ENCODE measurements at regions not wholly inside any gene's neighbourhood (a gene's known extent, or its start where the extent isn't known, plus 50 kb on each side); places are given as distances from the start of the nearest gene placed in this dataset.

DNA sequence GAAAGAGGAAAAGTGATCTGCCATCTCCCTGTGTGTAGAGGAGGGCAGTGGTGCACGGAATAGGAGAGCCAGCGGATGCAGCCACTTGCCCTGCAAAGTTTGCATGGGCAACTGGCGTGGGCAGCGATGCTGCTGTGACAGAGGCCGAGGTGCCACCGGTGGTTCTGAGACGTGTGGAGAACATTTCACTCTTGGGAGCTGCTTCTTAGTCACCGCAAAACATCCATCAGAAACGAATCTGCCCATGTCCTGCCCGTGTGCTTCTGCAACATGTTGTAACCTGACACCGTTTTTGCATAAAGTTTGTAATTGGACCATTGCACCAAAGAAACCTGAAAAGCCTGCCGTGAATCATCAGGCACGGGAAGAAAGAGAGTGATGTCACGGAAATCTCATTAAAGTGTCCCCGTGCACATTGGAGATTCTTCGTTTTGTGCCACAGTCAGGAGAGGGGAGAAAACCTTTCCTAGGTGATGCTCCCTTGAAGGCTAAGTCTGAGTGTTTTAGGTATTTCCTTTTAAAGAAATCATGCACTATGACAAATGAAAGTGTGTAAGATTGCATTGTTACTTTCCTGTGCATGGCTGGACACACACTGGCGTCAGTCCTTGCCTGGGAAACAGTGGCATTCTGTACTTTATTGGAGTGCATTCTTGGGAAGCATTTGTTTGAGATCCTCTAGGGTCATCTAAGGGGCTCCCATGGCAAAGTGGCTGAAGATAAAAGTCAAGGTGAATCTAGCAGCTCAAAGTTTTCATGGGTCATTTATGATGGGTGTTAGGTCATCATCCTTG lies 302.6 kb downstream of the KLF6 start (continued):
- TF ChIP-seq CTCF (IDR thresholded peaks at IDR 0.05) (no peak), NFIC (IDR thresholded peaks at IDR 0.05; ENCODE audit: borderline replicate concordance) (no peak), JUND (IDR thresholded peaks at IDR 0.05) (peak; percentile 61), FOXM1 (IDR thresholded peaks at IDR 0.05; ENCODE audit: low read depth) (no peak), GABPA (IDR thresholded peaks at IDR 0.05; ENCODE audit: low read depth) (no peak)
- TF ChIP-seq, protein P1, sequence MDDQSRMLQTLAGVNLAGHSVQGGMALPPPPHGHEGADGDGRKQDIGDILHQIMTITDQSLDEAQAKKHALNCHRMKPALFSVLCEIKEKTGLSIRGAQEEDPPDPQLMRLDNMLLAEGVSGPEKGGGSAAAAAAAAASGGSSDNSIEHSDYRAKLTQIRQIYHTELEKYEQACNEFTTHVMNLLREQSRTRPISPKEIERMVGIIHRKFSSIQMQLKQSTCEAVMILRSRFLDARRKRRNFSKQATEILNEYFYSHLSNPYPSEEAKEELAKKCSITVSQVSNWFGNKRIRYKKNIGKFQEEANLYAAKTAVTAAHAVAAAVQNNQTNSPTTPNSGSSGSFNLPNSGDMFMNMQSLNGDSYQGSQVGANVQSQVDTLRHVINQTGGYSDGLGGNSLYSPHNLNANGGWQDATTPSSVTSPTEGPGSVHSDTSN (IDR thresholded peaks at IDR 0.05) = peak; percentile 53
- TF ChIP-seq, protein P2, sequence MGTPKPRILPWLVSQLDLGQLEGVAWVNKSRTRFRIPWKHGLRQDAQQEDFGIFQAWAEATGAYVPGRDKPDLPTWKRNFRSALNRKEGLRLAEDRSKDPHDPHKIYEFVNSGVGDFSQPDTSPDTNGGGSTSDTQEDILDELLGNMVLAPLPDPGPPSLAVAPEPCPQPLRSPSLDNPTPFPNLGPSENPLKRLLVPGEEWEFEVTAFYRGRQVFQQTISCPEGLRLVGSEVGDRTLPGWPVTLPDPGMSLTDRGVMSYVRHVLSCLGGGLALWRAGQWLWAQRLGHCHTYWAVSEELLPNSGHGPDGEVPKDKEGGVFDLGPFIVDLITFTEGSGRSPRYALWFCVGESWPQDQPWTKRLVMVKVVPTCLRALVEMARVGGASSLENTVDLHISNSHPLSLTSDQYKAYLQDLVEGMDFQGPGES (IDR thresholded peaks at IDR 0.05; ENCODE audit: low read depth, low read length) = no peak

- H3K27me3 ChIP-seq (ENCODE audit: insufficient read depth) = no peaks in the 10 kb centered on the region
- WGBS (ENCODE audit: low lambda C conversion rate) = 97% methylated on average over 8 of the region's 8 CpGs
- H3K9ac ChIP-seq = no peak overlapping the region
- POLR2A ChIA-PET = no interaction called here
- peaks cover 5 to 18% of the 10 kb centered on the region in 2 experiments; a peak in 2 of 4 replicates for H3K4me1 ChIP-seq (ENCODE audit: control insufficient read depth in 1 of 2, insufficient read depth in 2 of 2, low read depth in 1 of 2, low read length in 1 of 2)
- CTCF ChIA-PET = no interaction called here
- H4K20me1 ChIP-seq (ENCODE audit: insufficient read depth) = no peaks in the 10 kb centered on the region
- no peaks in the 10 kb centered on the region for H3K9me2 ChIP-seq
- peaks cover 8% of the 10 kb centered on the region for H3F3A ChIP-seq (replicated peaks; ENCODE audit: insufficient read depth)
- H3K79me2 ChIP-seq (ENCODE audit: insufficient read depth) = no peaks in the 10 kb centered on the region
- no peaks in the 10 kb centered on the region for H3K36me3 ChIP-seq (replicated peaks in 1 of 2; ENCODE audit: control insufficient read depth in 1 of 2, insufficient read depth in 2 of 2, low read length in 1 of 2)
- peak overlapping the region in 1 of 2 experiments; percentile 69; a peak in 1 of 4 replicates for H3K27ac ChIP-seq (ENCODE audit: low read depth in 2 of 2, low read length in 1 of 2)
- H3K4me3 ChIP-seq (ENCODE audit: low read depth in 2 of 2, low read length in 1 of 2) = no peak overlapping the region
- H2AFZ ChIP-seq (ENCODE audit: low read depth) = no peak overlapping the region
- no peak for DNase-seq
- H3K4me2 ChIP-seq = no peak overlapping the region; the same call in 1 of the 2 replicates
- no peaks in the 10 kb centered on the region for H3K9me3 ChIP-seq
- no peak for TF ChIP-seq GATA2 (CRISPR knock-in tag; IDR thresholded peaks at IDR 0.05)
- TF ChIP-seq ZBTB33 (IDR thresholded peaks at IDR 0.05; ENCODE audit: borderline replicate concordance, low read depth) = no peak
- no peak for TF ChIP-seq EP300 (IDR thresholded peaks at IDR 0.05; ENCODE audit: borderline replicate concordance in 1 of 2, low read depth in 1 of 2, low read length in 1 of 2)
- TF ChIP-seq CHD2 (IDR thresholded peaks at IDR 0.05; ENCODE audit: low read length, partially characterized antibody) = no peak
- TF ChIP-seq FOXM1 (IDR thresholded peaks at IDR 0.05; ENCODE audit: low read depth) = no peak
- TF ChIP-seq EZH2phosphoT487 (IDR thresholded peaks at IDR 0.05; ENCODE audit: borderline replicate concordance, low read depth) = no peak
- TF ChIP-seq RAD21 (IDR thresholded peaks at IDR 0.05; ENCODE audit: low read length) = no peak
- TF ChIP-seq CTCF (IDR thresholded peaks at IDR 0.05) = no peak
- no peak for TF ChIP-seq ELF1 (IDR thresholded peaks at IDR 0.05)
- TF ChIP-seq, protein P2 (IDR thresholded peaks at IDR 0.05; ENCODE audit: low read depth, low read length) = no peak
- no peak for TF ChIP-seq USF1 (IDR thresholded peaks at IDR 0.05; ENCODE audit: borderline replicate concordance, low read depth)
- TF ChIP-seq FOXJ3 (CRISPR knock-in tag; IDR thresholded peaks at IDR 0.05) = no peak
- TF ChIP-seq, protein P1 (IDR thresholded peaks at IDR 0.05) = no peak
Measured at GRCh38 chr10:3481496-3481895, 303.5 kb downstream of the KLF6 start.

All from SK-N-SH (cell line).